HG03025 (cell line): ENCODE measurements at regions not wholly inside any gene's neighbourhood (a gene's known extent, or its start where the extent isn't known, plus 50 kb on each side); places are given as distances from the start of the nearest gene placed in this dataset.
A peak's percentile ranks its signal among the peaks of the same experiment; 100 is the strongest.
"Not testable (repeated sequence)": the region's sequence is repeated elsewhere in the genome, so short reads cannot be mapped to it uniquely, and the experiment has no call there.

ENCODE experiments used
- ATAC-seq: cut with Tn5 transposase; IDR thresholded peaks from one replicate; pipeline ENCODE4 v1.9.1; 2021; ENCODE audit warnings: mild to moderate bottlenecking, moderate library complexity; ENCODE audit not compliant: unreplicated experiment, low FRiP score

DNA sequence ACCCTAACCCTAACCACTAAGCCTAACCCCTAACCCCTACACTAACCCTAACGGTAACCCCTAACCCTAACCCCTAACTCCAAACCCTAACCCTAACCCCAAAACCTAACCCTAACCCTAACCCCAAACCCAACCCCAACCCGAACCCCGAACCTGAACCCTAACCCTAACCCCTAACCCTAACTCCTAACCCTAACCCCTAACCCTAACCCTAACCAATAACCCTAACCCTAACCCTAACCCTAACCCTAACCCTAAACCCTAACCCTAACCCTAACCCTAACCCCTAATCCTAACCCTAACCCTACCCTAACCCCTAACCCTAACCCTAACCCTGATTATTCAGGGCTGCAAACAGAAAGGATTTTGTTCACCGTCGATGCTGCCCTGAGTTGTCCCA lies 144.6 kb upstream of the DUSP22 start:
- ATAC-seq = not testable (repeated sequence)

GRCh38 chr6:148051-148984 lies 144.0 kb upstream of the DUSP22 start:
- ATAC-seq = peak; percentile 94

- not testable (repeated sequence) for ATAC-seq
Observed at GRCh38 chr6:150147-150546, 142.1 kb upstream of the DUSP22 start.

GRCh38 chr6:152436-152835 lies 139.9 kb upstream of the DUSP22 start:
- ATAC-seq = not testable (repeated sequence)

- ATAC-seq = not testable (repeated sequence)
Observed at GRCh38 chr6:153026-153425, 139.3 kb upstream of the DUSP22 start.

GRCh38 chr6:153867-154266 lies 138.4 kb upstream of the DUSP22 start:
- ATAC-seq = not testable (repeated sequence)

- ATAC-seq = not testable (repeated sequence)
Observed at GRCh38 chr6:154321-155092, 137.8 kb upstream of the DUSP22 start.

- ATAC-seq = no peak
Observed at GRCh38 chr6:156010-156409, 136.3 kb upstream of the DUSP22 start.

- not testable (repeated sequence) for ATAC-seq
Observed at GRCh38 chr6:156441-157140, 135.7 kb upstream of the DUSP22 start.

GRCh38 chr6:157176-157575 lies 135.1 kb upstream of the DUSP22 start:
- not testable (repeated sequence) for ATAC-seq

DNA sequence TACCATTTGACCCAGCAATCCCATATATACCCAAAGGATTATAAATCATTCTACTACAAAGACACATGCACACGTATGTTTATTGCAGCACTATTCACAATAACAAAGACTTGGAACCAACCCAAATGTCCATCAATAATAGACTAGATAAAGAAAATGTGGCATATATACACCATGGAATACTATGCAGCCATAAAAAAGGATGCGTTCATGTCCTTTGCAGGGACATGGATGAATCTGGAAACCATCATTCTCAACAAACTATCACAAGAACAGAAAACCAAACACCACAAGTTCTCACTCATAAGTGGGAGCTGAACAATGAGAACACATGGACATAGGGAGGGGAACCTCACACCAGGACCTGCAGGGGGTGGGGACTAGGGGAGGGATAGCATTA lies 130.6 kb upstream of the DUSP22 start:
- ATAC-seq = not testable (repeated sequence)

DNA sequence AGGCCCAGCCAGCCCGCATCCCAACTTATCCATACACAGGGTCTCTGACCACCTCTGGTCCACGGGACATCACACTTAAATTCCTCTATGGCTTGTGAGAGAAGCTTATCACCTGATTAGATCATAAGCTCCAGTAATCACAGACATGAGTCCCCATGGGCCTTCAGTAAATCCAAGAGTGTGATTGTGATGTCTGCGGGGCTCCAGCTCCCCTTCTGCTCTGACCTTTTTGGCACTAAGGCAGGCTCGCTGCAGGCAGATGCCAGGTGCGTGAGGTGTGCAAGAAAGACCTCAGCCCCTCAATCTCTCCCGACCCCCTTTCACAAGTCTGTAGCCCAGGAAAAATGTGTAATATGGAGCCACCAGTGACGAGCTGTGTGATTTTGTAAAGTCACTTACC lies 127.6 kb upstream of the DUSP22 start:
- ATAC-seq = no peak

DNA sequence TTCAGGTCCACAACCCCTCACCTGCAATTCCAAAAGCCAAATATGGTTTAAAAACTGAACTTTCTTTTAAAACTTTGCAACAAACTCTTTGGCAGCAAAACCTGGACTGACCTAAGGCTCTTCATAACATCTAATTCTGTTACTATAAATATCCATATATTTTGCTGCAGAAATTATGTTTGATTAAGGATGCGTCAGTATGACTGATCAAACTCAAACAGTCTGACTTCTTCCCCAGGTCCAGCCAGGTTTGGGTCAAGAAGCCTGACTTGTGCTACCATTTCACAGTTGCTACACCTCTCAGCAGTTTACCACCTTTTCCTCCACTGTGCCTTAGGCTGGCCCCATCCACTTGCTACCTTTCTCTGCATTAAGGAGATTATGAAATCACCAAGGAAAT lies 127.0 kb upstream of the DUSP22 start:
- no peak for ATAC-seq

DNA sequence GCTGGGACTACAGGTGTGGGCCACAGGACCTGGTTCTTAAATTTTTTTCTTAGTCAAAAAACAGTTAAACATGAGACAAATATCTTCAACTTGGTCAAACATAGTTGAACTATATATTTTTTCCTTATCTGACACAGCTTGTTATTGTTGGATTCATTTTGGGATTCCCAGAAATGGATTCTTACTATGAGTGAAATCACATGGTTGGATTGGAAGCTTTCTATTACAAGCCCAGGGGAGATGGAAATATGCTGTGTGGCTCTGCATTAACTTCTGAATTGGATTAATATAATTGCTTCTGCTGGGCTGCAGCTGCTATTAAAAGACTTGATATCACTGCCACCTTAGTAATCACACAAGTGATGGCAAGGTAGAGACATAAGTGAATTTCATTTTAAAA lies 126.4 kb upstream of the DUSP22 start:
- no peak for ATAC-seq

DNA sequence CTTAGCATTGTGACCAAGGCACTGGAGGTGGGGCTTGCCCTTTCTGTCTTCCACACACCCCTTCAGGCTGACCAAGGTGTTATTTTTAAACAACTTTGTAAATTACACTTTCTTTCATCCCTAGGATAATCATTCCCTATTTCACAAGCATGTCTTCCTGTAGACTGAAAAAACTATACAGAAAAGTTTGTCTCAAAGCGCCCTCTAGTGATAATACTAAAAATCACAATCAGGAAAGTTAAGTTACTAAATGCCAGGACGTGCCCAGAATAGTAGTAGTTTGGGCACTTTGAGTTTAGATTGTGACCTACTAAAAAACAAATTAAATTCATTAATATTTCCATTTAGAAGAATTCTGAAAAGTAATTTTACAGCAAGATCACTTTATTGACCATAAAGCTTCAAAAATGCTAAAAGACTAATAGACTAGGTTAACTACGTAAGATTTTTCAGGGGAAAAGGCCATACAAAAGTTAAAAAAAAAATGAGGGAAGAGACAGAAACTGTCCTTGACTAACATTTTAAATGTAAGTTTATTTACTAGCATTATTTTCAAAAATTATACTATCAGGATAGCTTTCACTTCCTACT lies 123.3 kb upstream of the DUSP22 start:
- ATAC-seq = no peak

DNA sequence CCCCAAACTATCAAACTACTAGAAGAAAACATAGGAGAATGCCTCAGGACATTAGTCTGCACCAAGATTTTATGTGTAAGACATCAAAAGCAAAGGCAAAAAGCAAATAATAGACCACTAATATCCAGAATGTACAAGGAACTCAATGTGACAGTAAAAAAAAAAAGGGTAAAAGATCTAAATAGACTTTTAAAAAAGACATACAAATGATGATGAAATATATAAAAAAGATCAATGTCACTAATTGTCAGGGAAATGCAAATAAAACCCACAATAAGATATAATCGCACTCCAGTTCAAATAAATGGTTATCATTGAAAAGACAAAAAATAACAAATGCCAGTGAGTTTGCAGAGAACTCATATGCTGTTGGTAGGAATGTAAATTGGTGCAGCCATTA lies 118.3 kb upstream of the DUSP22 start:
- ATAC-seq = no peak

- no peak for ATAC-seq
Observed at GRCh38 chr6:175680-176079, 116.6 kb upstream of the DUSP22 start.

GRCh38 chr6:176766-177165 lies 115.5 kb upstream of the DUSP22 start:
- ATAC-seq = no peak

- ATAC-seq = no peak
Observed at GRCh38 chr6:178119-178518, 114.2 kb upstream of the DUSP22 start.

DNA sequence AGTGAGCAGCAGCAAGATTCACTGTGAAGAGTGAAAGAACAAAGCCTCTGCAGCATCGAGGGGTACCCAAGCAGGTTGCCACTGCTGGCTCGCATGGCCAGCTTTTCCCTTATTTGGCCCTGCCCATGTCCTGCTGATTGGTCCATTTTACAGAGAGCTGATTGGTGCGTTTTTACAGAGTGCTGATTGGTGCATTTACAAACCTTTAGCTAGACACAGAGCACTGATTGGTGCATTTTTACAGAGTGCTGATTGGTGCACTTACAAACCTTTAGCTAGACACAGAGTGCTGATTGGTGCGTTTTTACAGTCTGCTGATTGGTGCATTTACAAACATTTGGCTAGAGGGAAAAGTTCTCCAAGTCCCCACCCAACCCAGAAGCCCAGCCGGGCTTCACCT lies 113.4 kb upstream of the DUSP22 start:
- ATAC-seq = not testable (repeated sequence)
